GM21390 (cell line): ENCODE measurements at regions not wholly inside any gene's neighbourhood (a gene's known extent, or its start where the extent isn't known, plus 50 kb on each side); places are given as distances from the start of the nearest gene placed in this dataset.
"Not testable (repeated sequence)": the region's sequence is repeated elsewhere in the genome, so short reads cannot be mapped to it uniquely, and the experiment has no call there.

ENCODE experiments used
- ATAC-seq: cut with Tn5 transposase; IDR thresholded peaks from one replicate; pipeline ENCODE4 v1.9.1; 2021; ENCODE audit not compliant: unreplicated experiment

- no peak for ATAC-seq
These were observed 493.7 kb upstream of the GRM7 start for GRCh38 chr3:6367171-6367570.

GRCh38 chr3:6392123-6392522 is 468.8 kb upstream of the GRM7 start:
- no peak for ATAC-seq

GRCh38 chr3:6394944-6395343 is 466.0 kb upstream of the GRM7 start:
- ATAC-seq = no peak

- no peak for ATAC-seq
These were observed 464.3 kb upstream of the GRM7 start for GRCh38 chr3:6396631-6397030.

GRCh38 chr3:6402666-6403065 is 458.2 kb upstream of the GRM7 start:
- not testable (repeated sequence) for ATAC-seq

GRCh38 chr3:6406923-6407322 is 454.0 kb upstream of the GRM7 start:
- not testable (repeated sequence) for ATAC-seq

GRCh38 chr3:6416049-6416661 is 444.8 kb upstream of the GRM7 start:
- no peak for ATAC-seq

GRCh38 chr3:6417174-6417573 is 443.7 kb upstream of the GRM7 start:
- no peak for ATAC-seq

- no peak for ATAC-seq
These were observed 442.4 kb upstream of the GRM7 start for GRCh38 chr3:6418485-6418884.

- no peak for ATAC-seq
These were observed 439.1 kb upstream of the GRM7 start for GRCh38 chr3:6421666-6422445.

- no peak for ATAC-seq
These were observed 435.6 kb upstream of the GRM7 start for GRCh38 chr3:6425289-6425820.

- not testable (repeated sequence) for ATAC-seq
These were observed 432.6 kb upstream of the GRM7 start for GRCh38 chr3:6428276-6428675.

GRCh38 chr3:6435951-6436350 is 425.0 kb upstream of the GRM7 start:
- no peak for ATAC-seq

- no peak for ATAC-seq
These were observed 423.3 kb upstream of the GRM7 start for GRCh38 chr3:6437631-6438030.

- ATAC-seq = no peak
These were observed 422.9 kb upstream of the GRM7 start for GRCh38 chr3:6438031-6438430.

GRCh38 chr3:6439226-6439625 is 421.7 kb upstream of the GRM7 start:
- ATAC-seq = no peak

- ATAC-seq = no peak
These were observed 421.1 kb upstream of the GRM7 start for GRCh38 chr3:6439824-6440223.

- no peak for ATAC-seq
These were observed 415.8 kb upstream of the GRM7 start for GRCh38 chr3:6444888-6445658.

- ATAC-seq = no peak
These were observed 413.6 kb upstream of the GRM7 start for GRCh38 chr3:6447166-6447801.

GRCh38 chr3:6448011-6448410 is 412.9 kb upstream of the GRM7 start:
- ATAC-seq = no peak

GRCh38 chr3:6449099-6449498 is 411.8 kb upstream of the GRM7 start:
- no peak for ATAC-seq
